ENCODE measurements at regions not wholly inside any gene's neighbourhood (a gene's known extent, or its start where the extent isn't known, plus 50 kb on each side); places are given as distances from the start of the nearest gene placed in this dataset.

- H3K4me1 ChIP-seq (ENCODE audit: control insufficient read depth, extremely low read depth, insufficient read depth, low read length) = no peaks in the 10 kb centered on the region
- intact Hi-C loops (cut with micrococcal nuclease) (no loop called here), dilution Hi-C loops (cut with MboI; ENCODE audit: extremely low pct_ligation_motif_present, low sequenced_read_pairs) (no loop called here)
- no TSS peak for BruUV-seq (replicated peaks)
- no peak overlapping the region for H3K4me3 ChIP-seq (replicated peaks in 1 of 3; ENCODE audit: insufficient read depth in 1 of 3, low read depth in 1 of 3, low read length in 3 of 3)
- H2AFZ ChIP-seq (ENCODE audit: low read depth, low read length) = no peak overlapping the region
- no peak for DNase-seq (ENCODE audit: low read depth, low spot score)
- H3K36me3 ChIP-seq (ENCODE audit: control insufficient read depth in 2 of 2, extremely low read depth in 1 of 2, insufficient read depth in 2 of 2, low read length in 2 of 2) = no peaks in the 10 kb centered on the region
- no peaks in the 10 kb centered on the region for H3K27me3 ChIP-seq (ENCODE audit: control insufficient read depth in 2 of 2, insufficient read depth in 2 of 2, low read length in 2 of 2)
- H3K79me2 ChIP-seq (ENCODE audit: control insufficient read depth, insufficient read depth, low read length) = no peaks in the 10 kb centered on the region
- CTCF ChIA-PET = interaction anchor here (0.6 kb wide), 1 partner anchor 41 kb away, joined by 5 read pairs; no protein-coding TSS in a partner anchor
- H3K9ac ChIP-seq (replicated peaks; ENCODE audit: extremely low read depth, insufficient read depth, low read length) = no peak overlapping the region
- peaks cover 6% of the 10 kb centered on the region for H3K9me3 ChIP-seq (replicated peaks; ENCODE audit: control insufficient read depth, insufficient read depth, low read length)
- H4K20me1 ChIP-seq (replicated peaks; ENCODE audit: control insufficient read depth, extremely low read depth, insufficient read depth, low read length) = no peaks in the 10 kb centered on the region
- TF ChIP-seq CTCF (IDR thresholded peaks at IDR 0.05; ENCODE audit: extremely low read depth in 1 of 2, insufficient read depth in 1 of 2, low read depth in 1 of 2, low read length in 2 of 2) = no peak
- H3K9me1 ChIP-seq (replicated peaks; ENCODE audit: control insufficient read depth, extremely low read depth, insufficient read depth, low read length) = no peaks in the 10 kb centered on the region
- no peak overlapping the region for H3K4me2 ChIP-seq (ENCODE audit: insufficient read depth, low read length)
- POLR2A ChIA-PET = no interaction called here
- H3K27ac ChIP-seq (ENCODE audit: insufficient read depth, low read depth, low read length) = no peak overlapping the region
- no peak for FAIRE-seq
Measured at GRCh38 chr17:70969521-70970034, 800.2 kb downstream of the KCNJ2 start.

DNA sequence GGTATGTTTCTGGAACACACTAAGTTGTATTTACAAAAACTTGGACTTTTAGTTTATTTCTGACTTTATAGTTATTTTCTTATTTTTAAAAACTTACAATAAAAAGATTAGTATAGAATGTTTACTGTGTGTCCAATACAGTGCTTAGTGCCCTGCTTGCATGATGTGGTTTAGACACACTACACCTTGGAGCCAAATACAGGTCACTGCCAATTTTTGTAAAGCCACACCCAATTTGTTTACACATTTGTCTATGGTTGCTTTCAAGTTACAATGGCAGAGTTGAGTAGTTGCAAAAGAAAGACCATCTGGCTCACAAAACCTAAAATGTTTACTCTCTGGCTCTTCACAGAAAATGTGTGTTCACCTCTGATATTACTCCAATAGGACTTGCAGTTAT, 807.1 kb downstream of the KCNJ2 start:
- no peak for TF ChIP-seq CTCF (IDR thresholded peaks at IDR 0.05; ENCODE audit: extremely low read depth in 1 of 2, insufficient read depth in 1 of 2, low read depth in 1 of 2, low read length in 2 of 2)
- TF ChIP-seq POLR2AphosphoS5 (IDR thresholded peaks at IDR 0.05; ENCODE audit: insufficient read depth, low read depth, low read length) = no peak
- TF ChIP-seq, protein P1, sequence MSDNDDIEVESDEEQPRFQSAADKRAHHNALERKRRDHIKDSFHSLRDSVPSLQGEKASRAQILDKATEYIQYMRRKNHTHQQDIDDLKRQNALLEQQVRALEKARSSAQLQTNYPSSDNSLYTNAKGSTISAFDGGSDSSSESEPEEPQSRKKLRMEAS (IDR thresholded peaks at IDR 0.05; ENCODE audit: insufficient read depth, insufficient read length) = no peak
- Histone ChIP-seq H4K20me1 (replicated peaks; ENCODE audit: control insufficient read depth, extremely low read depth, insufficient read depth, low read length) (no peaks in the 10 kb centered on the region), H3K4me1 (ENCODE audit: control insufficient read depth, extremely low read depth, insufficient read depth, low read length) (no peaks in the 10 kb centered on the region), H3K27ac (ENCODE audit: insufficient read depth, low read depth, low read length) (no peak overlapping the region), H3K9me1 (replicated peaks; ENCODE audit: control insufficient read depth, extremely low read depth, insufficient read depth, low read length) (no peaks in the 10 kb centered on the region), H3K4me3 (replicated peaks in 1 of 3; ENCODE audit: insufficient read depth in 1 of 3, low read depth in 1 of 3, low read length in 3 of 3) (no peak overlapping the region), H3K36me3 (ENCODE audit: control insufficient read depth in 2 of 2, extremely low read depth in 1 of 2, insufficient read depth in 2 of 2, low read length in 2 of 2) (no peaks in the 10 kb centered on the region), H3K79me2 (ENCODE audit: control insufficient read depth, insufficient read depth, low read length) (no peaks in the 10 kb centered on the region), H2AFZ (ENCODE audit: low read depth, low read length) (no peak overlapping the region), H3K4me2 (ENCODE audit: insufficient read depth, low read length) (no peak overlapping the region), H3K27me3 (ENCODE audit: control insufficient read depth in 2 of 2, insufficient read depth in 2 of 2, low read length in 2 of 2) (no peaks in the 10 kb centered on the region), H3K9me3 (replicated peaks; ENCODE audit: control insufficient read depth, insufficient read depth, low read length) (peaks cover 2% of the 10 kb centered on the region), H3K9ac (replicated peaks; ENCODE audit: extremely low read depth, insufficient read depth, low read length) (no peak overlapping the region)
- no TSS peak for BruUV-seq (replicated peaks)
- CTCF ChIA-PET = no interaction called here
- dilution Hi-C loops (cut with MboI; ENCODE audit: extremely low pct_ligation_motif_present, low sequenced_read_pairs) (no loop called here), intact Hi-C loops (cut with micrococcal nuclease) (no loop called here)
- DNase-seq (ENCODE audit: low read depth, low spot score) (no peak), FAIRE-seq (no peak)
- POLR2A ChIA-PET = no interaction called here

Measured in endothelial cell of umbilical vein (primary cell).